H1 (cell line): ENCODE measurements at regions not wholly inside any gene's neighbourhood (a gene's known extent, or its start where the extent isn't known, plus 50 kb on each side); places are given as distances from the start of the nearest gene placed in this dataset.

Experiments used
- MAX ChIP-seq: IDR thresholded peaks from 2 replicates; pipeline ENCODE4 v1.6.1; 2012; ENCODE audit warnings: inconsistent platforms

- no peak for TF ChIP-seq MAX
Observed at GRCh38 chr21:18899261-18899660, 495.7 kb upstream of the TMPRSS15 start (continued).
